Activated CD8-positive, alpha-beta memory T cell treated with anti-CD3 and anti-CD28 coated beads, Interleukin-2, amount 50 U/mL, for 4 hours (primary cell): ENCODE measurements at regions not wholly inside any gene's neighbourhood (a gene's known extent, or its start where the extent isn't known, plus 50 kb on each side); places are given as distances from the start of the nearest gene placed in this dataset.
"Not testable (repeated sequence)": the region's sequence is repeated elsewhere in the genome, so short reads cannot be mapped to it uniquely, and the experiment has no call there.

Experiments
- DNase-seq: peaks from one replicate; pipeline ENCODE4 v3.0.0-alpha.2; 2020

- no peak for DNase-seq
Measured at GRCh38 chr9:113705928-113706519, 170.1 kb upstream of the ZNF618 start.

- no peak for DNase-seq
Measured at GRCh38 chr9:113707953-113708695, 168.0 kb upstream of the ZNF618 start.

- no peak for DNase-seq
Measured at GRCh38 chr9:113708821-113709713, 167.0 kb upstream of the ZNF618 start.

- DNase-seq: no peak
Measured at GRCh38 chr9:113709721-113710120, 166.4 kb upstream of the ZNF618 start.

- no peak for DNase-seq
Measured at GRCh38 chr9:113711251-113711650, 164.9 kb upstream of the ZNF618 start.

- DNase-seq: no peak
Measured at GRCh38 chr9:113712053-113712452, 164.1 kb upstream of the ZNF618 start.

- DNase-seq: no peak
Measured at GRCh38 chr9:113715086-113715485, 161.0 kb upstream of the ZNF618 start.

GRCh38 chr9:113719919-113720318, 156.2 kb upstream of the ZNF618 start:
- DNase-seq: no peak

GRCh38 chr9:113720495-113720894, 155.6 kb upstream of the ZNF618 start:
- no peak for DNase-seq

GRCh38 chr9:113721856-113722255, 154.3 kb upstream of the ZNF618 start:
- no peak for DNase-seq

GRCh38 chr9:113724202-113724601, 151.9 kb upstream of the ZNF618 start:
- DNase-seq: no peak

- DNase-seq: no peak
Measured at GRCh38 chr9:113728989-113729388, 147.1 kb upstream of the ZNF618 start.

GRCh38 chr9:113734826-113735225, 141.3 kb upstream of the ZNF618 start:
- DNase-seq: no peak

GRCh38 chr9:113737517-113738271, 138.4 kb upstream of the ZNF618 start:
- DNase-seq: no peak

GRCh38 chr9:113738496-113738892, 137.6 kb upstream of the ZNF618 start:
- no peak for DNase-seq

- DNase-seq: no peak
Measured at GRCh38 chr9:113738893-113739604, 137.1 kb upstream of the ZNF618 start.

- DNase-seq: not testable (repeated sequence)
Measured at GRCh38 chr9:113739605-113740507, 136.3 kb upstream of the ZNF618 start.

- not testable (repeated sequence) for DNase-seq
Measured at GRCh38 chr9:113740508-113741500, 135.3 kb upstream of the ZNF618 start.
